OCI-LY7 (cell line): ENCODE measurements at regions not wholly inside any gene's neighbourhood (a gene's known extent, or its start where the extent isn't known, plus 50 kb on each side); places are given as distances from the start of the nearest gene placed in this dataset.

Source experiments
- BruUV-seq: library from RNA; stranded (reverse); fragments of 400-500 nt; replicated peaks from 2 replicates; lab custom pipeline; 2021; lab: Mats Ljungman, UMichigan
- CTCF ChIA-PET: fragments of 300-600 bp; sonication (Branson Sonifier 250); formaldehyde crosslinking; loops from one replicate; lab custom pipeline; 2022; ENCODE audit warnings: antibody characterized with exemption; ENCODE audit not compliant: unreplicated experiment; lab: Charles Lee
- POLR2A ChIA-PET: fragments of 300-600 bp; sonication (Branson Sonifier 250); formaldehyde crosslinking; loops from one replicate; lab custom pipeline; 2022; ENCODE audit warnings: antibody characterized with exemption; lab: Charles Lee
- DNase-seq: peaks from one replicate; pipeline ENCODE4 v3.0.0-alpha.2; 2015; ENCODE audit warnings: low spot score
- H2AFZ ChIP-seq: fragments of 200-600 bp; sonication (generic), shearing (Covaris generic); 2 replicates; pipeline ENCODE4 v1.6.1; 2014; ENCODE audit warnings: mild to moderate bottlenecking, antibody characterized with exemption, low read length, moderate library complexity
- H3K27ac ChIP-seq: fragments of 200-600 bp; sonication (generic); 2 replicates; pipeline ENCODE4 v1.5.1; 2014; ENCODE audit warnings: mixed run types, low read depth, mild to moderate bottlenecking, moderate library complexity, low read length, inconsistent platforms; ENCODE audit not compliant: poor library complexity, severe bottlenecking
- H3K36me3 ChIP-seq: fragments of 200-600 bp; sonication (generic); 2 replicates; pipeline ENCODE4 v1.6.1; 2014; ENCODE audit warnings: mild to moderate bottlenecking, antibody characterized with exemption, low read length, moderate library complexity, mixed read lengths; ENCODE audit not compliant: insufficient read depth
- H3K4me1 ChIP-seq: fragments of 200-600 bp; sonication (generic); 2 replicates; pipeline ENCODE4 v1.5.1; 2014; ENCODE audit warnings: mild to moderate bottlenecking, low read length; ENCODE audit not compliant: insufficient read depth, poor library complexity, severe bottlenecking
- H3K4me2 ChIP-seq: fragments of 200-600 bp; sonication (generic); 2 replicates; pipeline ENCODE4 v1.6.1; 2014; ENCODE audit warnings: mild to moderate bottlenecking, low read length
- H3K4me3 ChIP-seq: fragments of 200-600 bp; sonication (generic); 2 replicates; pipeline ENCODE4 v1.5.1; 2014; ENCODE audit warnings: mild to moderate bottlenecking, low read depth, low read length; ENCODE audit not compliant: poor library complexity, severe bottlenecking
- H3K79me2 ChIP-seq: fragments of 200-600 bp; sonication (generic); 2 replicates; pipeline ENCODE4 v1.6.1; 2016; ENCODE audit warnings: low read depth, mild to moderate bottlenecking, low read length, moderate library complexity, mixed read lengths; ENCODE audit not compliant: insufficient read depth
- H3K9me2 ChIP-seq: fragments of 200-600 bp; sonication (generic); 2 replicates; pipeline ENCODE4 v1.6.1; 2016; ENCODE audit warnings: mild to moderate bottlenecking, low read length, mixed read lengths; ENCODE audit not compliant: insufficient read depth
- H3K9me3 ChIP-seq: fragments of 200-600 bp; sonication (generic); 2 replicates; pipeline ENCODE4 v1.6.1; 2014; ENCODE audit warnings: mild to moderate bottlenecking, mixed run types, low read length, mixed read lengths
- H4K20me1 ChIP-seq: fragments of 200-600 bp; sonication (generic); 2 replicates; pipeline ENCODE4 v1.6.1; 2014; ENCODE audit warnings: mild to moderate bottlenecking, antibody characterized with exemption, low read length, moderate library complexity, mixed read lengths; ENCODE audit not compliant: insufficient read depth
- CTCF ChIP-seq: fragments of 200-600 bp; sonication (generic); conservative IDR thresholded peaks from 2 replicates; pipeline ENCODE4 v1.5.1; 2014; ENCODE audit warnings: mild to moderate bottlenecking, antibody characterized with exemption, low read length, moderate library complexity, mixed read lengths
- EZH2phosphoT487 ChIP-seq: fragments of 200-600 bp; sonication (generic); IDR thresholded peaks from 2 replicates; pipeline ENCODE4 v1.6.1; 2018; ENCODE audit warnings: low read depth, borderline replicate concordance, mild to moderate bottlenecking, mixed run types, antibody characterized with exemption, low read length, moderate library complexity, mixed read lengths
- intact Hi-C: fragments of 100-400 bp; cut with micrococcal nuclease; formaldehyde crosslinking; loops from one replicate; pipeline ENCODE4 v1.10.0; 2022; ENCODE audit not compliant: unreplicated experiment

GRCh38 chr5:75002271-75002670, 50.1 kb downstream of the GCNT4 start:
- no peak overlapping the region for H3K27ac ChIP-seq
- no peaks in the 10 kb centered on the region for H3K4me1 ChIP-seq
- DNase-seq: no peak
- no peaks in the 10 kb centered on the region for H3K36me3 ChIP-seq
- no peaks in the 10 kb centered on the region for H3K9me3 ChIP-seq
- no peak overlapping the region for H3K4me3 ChIP-seq
- POLR2A ChIA-PET: no interaction called here
- no peaks in the 10 kb centered on the region for H3K79me2 ChIP-seq
- H4K20me1 ChIP-seq: no peaks in the 10 kb centered on the region
- no peak overlapping the region for H2AFZ ChIP-seq
- no peaks in the 10 kb centered on the region for H3K9me2 ChIP-seq
- CTCF ChIA-PET: no interaction called here
- intact Hi-C loops: no loop called here
- H3K4me2 ChIP-seq: no peak overlapping the region
- TF ChIP-seq EZH2phosphoT487 (no peak), CTCF (no peak)
- BruUV-seq: no TSS peak

GRCh38 chr5:74995926-74996325, 56.4 kb downstream of the GCNT4 start:
- no peak overlapping the region for H2AFZ ChIP-seq
- H3K27ac ChIP-seq: no peak overlapping the region
- CTCF ChIA-PET: no interaction called here
- intact Hi-C loops: no loop called here
- H3K79me2 ChIP-seq: no peaks in the 10 kb centered on the region
- DNase-seq: no peak
- no peaks in the 10 kb centered on the region for H4K20me1 ChIP-seq
- H3K4me1 ChIP-seq: no peaks in the 10 kb centered on the region
- POLR2A ChIA-PET: no interaction called here
- BruUV-seq: no TSS peak
- no peaks in the 10 kb centered on the region for H3K9me2 ChIP-seq
- no peaks in the 10 kb centered on the region for H3K36me3 ChIP-seq
- no peaks in the 10 kb centered on the region for H3K9me3 ChIP-seq
- no peak overlapping the region for H3K4me3 ChIP-seq
- no peak for TF ChIP-seq EZH2phosphoT487
- TF ChIP-seq CTCF: no peak
- H3K4me2 ChIP-seq: no peak overlapping the region

GRCh38 chr5:74994826-74995225, 57.5 kb downstream of the GCNT4 start:
- Histone ChIP-seq H3K9me2 (no peaks in the 10 kb centered on the region), H4K20me1 (no peaks in the 10 kb centered on the region), H3K36me3 (no peaks in the 10 kb centered on the region), H3K4me3 (no peak overlapping the region), H3K4me2 (no peak overlapping the region), H3K9me3 (no peaks in the 10 kb centered on the region), H3K79me2 (no peaks in the 10 kb centered on the region), H3K4me1 (no peaks in the 10 kb centered on the region), H2AFZ (no peak overlapping the region), H3K27ac (no peak overlapping the region)
- CTCF ChIA-PET: no interaction called here
- no peak for DNase-seq
- TF ChIP-seq EZH2phosphoT487 (no peak), CTCF (no peak)
- intact Hi-C loops: no loop called here
- no TSS peak for BruUV-seq
- POLR2A ChIA-PET: no interaction called here
